HG03378 (cell line): ENCODE measurements at regions not wholly inside any gene's neighbourhood (a gene's known extent, or its start where the extent isn't known, plus 50 kb on each side); places are given as distances from the start of the nearest gene placed in this dataset.
"Not testable (repeated sequence)": the region's sequence is repeated elsewhere in the genome, so short reads cannot be mapped to it uniquely, and the experiment has no call there.

ENCODE experiments used
- ATAC-seq: cut with Tn5 transposase; IDR thresholded peaks from one replicate; pipeline ENCODE4 v1.9.1; 2021; ENCODE audit warnings: mild to moderate bottlenecking, moderate library complexity; ENCODE audit not compliant: unreplicated experiment

DNA sequence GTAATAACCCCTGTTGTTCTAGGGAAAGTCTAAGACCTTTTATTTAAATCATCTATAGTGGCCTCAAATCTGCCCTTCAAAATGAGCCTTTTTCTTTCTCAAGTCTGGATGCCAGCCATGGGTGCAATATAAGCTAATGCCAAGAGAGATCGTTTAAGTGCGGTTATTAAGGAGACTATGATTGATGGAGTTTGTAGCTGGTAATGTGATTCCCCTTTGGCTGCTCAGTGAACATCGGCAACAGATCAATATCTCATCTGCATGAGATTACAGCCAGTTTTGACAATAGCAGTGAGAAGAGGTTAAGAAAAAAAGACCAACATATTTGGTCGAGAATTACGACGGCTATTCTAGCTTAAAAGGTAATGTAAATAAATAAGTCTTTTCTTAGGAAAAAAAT lies 1049.4 kb upstream of the NUDT12 start:
- ATAC-seq = no peak

DNA sequence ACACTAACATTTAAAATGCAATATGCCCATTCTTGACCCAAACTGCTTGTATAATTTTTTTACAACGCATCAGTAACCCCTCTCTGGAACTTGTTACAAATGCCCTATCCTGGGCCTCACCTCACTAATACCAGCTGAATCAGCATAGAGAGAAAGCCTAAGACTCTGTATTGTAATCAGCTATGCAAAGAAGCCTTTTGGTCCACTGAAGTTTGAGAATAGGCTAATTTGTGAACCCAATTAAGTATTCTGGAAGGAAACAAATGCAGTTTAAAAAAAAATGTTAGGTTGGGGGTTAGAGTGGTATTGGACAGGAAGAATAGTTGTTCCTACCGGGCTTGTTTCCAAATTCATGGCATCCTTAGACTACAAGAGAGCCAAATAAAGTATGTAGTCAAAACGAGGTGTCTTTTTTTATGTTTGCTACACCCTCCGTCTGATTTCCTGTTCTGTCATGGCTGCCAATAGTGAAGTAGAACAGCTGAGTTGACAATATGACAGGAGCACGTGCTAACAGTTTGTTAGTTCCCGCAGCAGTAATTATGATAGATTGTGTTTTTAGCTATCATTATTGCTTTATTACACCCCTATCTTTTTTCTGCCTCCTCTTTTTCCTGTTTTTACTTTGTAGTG lies 1048.7 kb upstream of the NUDT12 start:
- ATAC-seq = no peak

DNA sequence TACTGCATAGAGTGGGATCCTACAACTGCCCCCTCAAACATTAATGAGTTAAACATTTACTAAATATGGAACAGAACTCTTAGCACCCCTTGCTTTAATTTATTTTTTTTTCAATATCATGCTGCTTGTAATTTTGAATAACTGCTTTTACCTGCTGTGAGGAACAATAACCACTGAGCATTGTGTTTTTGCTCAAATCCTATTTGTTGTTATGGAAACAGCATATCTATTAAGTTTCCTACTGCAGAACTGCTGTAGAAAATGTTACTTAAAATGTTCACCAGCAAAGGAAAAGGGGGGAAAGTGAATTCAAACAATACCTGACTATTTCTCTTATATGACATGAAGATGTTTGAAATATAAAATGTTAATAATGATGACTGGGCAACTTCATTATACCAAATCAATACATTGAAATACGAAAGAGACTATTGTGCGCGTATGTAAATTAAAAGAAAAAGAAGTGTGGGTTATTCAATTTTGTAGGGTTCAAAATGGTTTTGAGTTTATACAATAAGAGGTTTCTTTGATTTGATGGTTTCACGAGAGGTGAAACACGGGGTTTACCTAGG lies 1043.8 kb upstream of the NUDT12 start:
- no peak for ATAC-seq

DNA sequence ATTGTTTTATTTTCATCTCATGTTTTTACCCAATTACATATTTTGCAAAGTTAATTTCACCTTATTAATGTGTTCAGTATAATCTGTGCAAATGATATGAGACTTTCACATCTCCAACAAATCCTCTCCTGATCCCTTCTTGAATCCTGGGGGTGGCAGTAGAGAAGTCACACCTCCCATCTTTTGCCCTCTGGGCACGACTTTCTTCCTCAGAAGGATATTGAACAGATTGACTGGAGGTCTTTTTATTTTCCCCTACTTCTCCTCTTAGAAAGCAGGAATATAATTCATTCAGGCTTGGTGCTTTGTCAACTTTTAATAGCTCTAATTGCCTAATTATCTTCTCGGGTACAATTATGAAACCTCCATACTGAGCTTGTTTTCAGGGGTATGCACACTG lies 1037.1 kb upstream of the NUDT12 start:
- no peak for ATAC-seq

DNA sequence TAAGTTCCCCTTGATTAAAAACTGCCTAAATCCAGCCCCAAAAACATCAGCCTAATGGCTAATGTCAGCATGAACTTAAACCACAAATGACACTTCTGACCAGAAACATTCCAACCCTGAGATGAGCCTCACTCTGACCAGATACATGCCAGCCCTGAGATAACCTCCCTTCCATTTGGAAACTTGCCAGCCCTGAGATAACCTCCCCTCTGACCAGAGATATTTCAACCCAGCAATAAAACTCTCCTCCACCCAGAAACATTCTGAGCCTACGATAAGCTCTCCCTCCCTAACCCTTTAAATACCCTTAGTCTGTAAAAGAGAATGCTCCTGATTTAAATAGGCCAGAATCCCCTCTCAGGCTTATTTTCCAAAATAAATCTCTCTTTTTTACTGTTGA lies 1035.7 kb upstream of the NUDT12 start:
- ATAC-seq = no peak

DNA sequence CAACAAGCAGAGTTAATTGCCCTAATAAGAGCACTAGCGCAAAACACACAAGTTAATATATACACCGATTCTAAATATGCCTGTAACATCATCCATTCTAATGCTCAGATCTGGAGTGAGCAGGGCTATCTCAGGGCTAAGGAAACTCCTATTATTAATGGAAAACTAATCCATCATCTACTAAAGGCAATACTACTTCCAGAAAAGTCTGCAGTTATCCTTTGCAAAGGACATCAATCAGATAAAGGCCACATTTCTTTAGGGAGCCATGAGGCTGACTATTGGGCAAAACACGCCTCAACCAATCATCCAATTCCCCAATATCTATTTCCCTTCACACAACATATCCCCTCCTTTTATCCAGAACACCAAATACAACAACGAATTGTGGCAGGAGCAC lies 1032.3 kb upstream of the NUDT12 start:
- no peak for ATAC-seq

DNA sequence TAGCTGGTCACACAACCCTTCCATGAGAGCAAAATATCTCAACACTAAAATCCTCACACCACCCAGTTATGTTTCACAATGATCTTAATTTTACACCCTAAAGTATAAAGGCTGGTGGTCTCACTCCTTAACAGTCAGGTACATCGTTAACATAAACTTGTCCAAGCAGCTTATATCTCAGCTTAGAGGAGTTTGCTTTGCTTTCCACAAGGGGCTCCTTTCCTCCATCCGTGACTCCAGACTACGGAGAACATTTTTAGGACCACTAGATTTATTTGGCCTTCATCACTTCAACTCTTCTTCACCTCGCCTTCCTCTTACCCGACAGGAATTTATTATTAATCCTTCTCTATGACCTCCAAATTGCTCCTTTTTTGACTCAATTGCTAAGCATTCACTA lies 1014.1 kb upstream of the NUDT12 start:
- ATAC-seq = no peak

DNA sequence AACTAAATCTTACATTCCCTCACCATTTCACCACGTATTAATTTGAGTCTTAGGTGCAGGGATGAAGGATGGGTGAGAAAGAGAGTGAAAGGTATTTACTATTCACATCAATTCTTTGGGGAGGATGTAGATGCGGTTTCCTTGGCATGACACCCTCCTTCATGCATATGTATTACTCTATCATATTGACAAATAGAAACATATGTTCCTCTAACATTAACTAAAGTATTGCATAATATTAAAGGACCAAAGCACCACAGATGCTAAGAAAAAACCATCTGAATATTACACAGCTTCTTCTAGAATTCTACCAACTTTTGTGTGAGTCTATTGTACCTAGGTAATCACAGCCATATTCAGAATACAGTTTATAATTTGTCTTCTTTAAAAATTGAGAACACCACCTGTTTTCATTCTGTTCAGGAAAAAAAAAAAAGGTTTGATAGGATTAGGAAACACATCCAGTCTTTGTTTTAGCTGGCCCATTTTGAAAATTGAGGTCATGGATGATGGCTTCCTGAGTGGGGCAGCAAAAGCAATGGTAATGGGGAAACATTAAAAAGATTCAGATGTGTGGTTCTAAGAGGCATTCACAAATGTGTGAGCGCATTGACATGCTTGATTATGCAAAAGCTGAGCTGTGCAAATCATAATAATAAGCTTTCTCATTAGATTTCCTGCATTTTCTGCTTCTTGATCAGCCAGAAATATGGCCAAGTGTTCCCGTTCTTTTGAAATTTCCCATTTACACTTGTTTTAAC lies 1011.5 kb upstream of the NUDT12 start:
- no peak for ATAC-seq

DNA sequence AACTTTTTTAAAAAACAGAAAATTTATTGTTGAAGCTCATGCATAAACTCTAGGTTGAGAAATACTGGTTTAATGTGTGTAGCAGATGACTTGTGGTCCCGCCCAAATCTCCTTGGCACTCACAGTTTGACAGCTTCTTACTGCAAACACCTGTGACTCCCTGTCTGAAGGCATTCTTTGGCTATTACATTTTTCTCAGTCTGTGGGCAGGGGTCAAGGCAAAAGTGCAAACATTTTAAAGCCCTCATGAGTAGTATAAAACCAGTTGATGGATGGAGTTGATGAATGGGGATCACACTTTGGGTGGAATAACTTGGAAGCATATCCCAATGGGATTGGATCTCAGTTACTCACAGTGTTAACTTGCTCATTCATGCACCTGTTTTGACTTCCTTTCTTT lies 1007.0 kb upstream of the NUDT12 start:
- ATAC-seq = no peak

DNA sequence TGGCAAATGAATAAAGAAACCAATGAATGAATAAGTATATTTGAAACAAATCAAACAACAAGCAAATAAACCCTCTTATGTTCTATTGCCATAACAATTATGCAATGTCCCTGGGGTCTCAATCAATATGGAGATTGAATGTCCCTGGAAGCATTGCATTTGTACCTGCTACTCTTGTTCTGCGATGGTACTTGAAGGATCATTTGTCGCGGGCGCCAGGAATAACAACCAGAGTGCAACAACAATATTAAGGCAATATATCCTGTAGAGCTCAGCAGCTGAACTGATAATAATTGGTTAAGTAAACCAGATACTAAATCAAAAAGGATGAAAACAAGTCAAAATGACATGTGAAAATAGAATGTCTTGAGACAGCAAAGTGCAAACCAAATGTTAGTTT lies 1001.9 kb upstream of the NUDT12 start:
- no peak for ATAC-seq

DNA sequence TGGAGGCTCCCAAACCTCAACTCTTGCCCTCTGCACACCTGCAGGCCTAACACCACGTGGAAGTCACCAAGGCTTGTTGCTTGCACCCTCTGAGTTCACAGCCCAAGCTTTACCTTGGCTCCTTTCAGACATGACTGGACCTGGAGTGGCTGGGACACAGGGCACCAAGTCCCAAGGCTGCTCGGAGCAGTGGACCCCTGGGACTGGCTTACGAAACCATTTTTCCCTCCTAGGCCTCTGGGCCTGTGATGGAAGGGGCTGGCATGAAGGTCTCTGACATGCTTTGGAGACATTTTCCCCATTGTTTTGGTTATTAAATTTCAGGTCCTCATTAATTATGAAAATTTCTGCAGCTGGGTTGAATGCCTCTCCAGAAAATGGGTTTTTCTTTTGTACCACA lies 994.4 kb upstream of the NUDT12 start:
- ATAC-seq = no peak

DNA sequence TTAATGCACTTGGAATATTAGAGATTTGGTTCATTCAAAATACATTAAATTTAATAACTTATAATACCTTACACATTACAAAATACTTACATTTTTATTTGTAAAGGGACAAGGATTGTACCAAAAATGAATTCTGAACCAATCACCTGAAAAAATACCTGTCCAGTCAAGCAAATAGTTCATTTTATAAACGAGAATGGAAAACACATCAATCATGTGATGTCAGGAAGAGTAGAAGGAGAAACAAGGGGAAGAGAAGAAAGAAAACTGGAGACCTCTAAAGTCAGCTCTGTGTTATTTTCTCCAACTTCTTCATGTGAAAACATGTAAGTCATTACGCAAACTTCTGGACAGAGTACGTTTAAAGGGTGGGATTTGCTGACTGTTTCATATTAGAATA lies 989.0 kb upstream of the NUDT12 start:
- ATAC-seq = no peak

DNA sequence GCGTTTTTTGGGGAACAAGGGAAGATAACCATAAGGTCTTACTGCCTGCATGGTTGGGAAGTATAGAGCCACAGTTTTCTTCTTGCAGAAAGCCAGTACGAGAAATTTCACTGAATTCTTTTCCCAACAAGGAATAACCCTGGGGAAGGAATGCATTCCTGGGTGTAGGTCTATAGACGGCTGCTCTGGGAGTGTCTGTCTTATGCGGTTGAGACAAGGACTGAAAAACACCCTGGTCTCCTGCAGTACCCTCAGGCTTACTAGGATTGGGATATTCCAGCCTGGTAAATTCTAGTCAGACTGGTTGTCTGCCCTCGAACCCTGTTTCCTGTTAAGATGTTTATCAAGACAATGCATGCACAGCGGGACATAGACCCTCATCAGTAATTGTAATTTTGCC lies 984.3 kb upstream of the NUDT12 start:
- ATAC-seq = not testable (repeated sequence)

DNA sequence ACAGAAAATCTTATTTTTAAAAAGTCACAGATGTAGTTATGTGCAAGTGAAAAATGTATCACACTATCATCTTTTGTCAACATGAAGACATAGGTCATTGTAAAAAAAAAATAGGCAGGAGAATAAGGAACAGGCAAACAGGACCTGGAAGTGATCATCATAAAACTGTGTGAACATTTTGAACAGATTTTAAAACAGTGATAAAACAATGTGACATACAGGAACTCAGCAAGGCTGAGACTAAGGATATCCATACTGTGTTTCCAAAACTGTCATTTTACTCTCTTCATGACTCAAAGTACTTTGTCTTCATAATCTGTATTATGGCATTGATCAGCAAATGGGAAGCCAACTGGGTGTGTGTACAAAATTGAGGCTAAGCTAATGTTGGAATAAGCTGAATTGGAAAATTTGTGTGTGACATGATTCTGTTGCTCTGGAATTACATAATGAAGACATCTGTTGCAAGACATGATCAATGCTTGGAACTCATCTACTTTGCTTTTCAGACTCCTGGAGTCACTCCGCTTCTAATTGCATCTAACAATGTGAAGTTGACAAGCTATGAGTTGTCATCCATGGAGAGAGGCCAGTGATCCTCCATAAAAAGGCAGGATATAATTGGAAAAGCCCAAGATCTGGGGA lies 978.7 kb upstream of the NUDT12 start:
- ATAC-seq = no peak

DNA sequence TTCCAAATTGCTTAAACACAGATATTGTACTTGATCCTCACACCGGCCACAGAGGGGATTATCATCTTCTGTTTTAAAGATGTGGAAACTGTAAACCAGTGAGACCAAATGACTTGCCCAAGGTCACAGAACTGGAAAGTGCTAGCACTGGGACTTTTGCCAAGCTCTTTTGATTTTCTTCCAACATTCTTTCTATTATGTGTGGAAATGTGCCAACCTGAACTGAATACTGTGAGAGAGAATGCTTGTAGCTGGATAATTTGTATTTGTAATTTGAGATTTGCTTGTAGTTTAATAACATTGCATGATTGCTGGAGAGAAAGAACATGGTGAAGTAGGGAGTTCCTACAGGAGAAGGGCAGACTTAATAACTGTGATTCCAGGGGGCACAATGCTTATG lies 977.9 kb upstream of the NUDT12 start:
- ATAC-seq = no peak

DNA sequence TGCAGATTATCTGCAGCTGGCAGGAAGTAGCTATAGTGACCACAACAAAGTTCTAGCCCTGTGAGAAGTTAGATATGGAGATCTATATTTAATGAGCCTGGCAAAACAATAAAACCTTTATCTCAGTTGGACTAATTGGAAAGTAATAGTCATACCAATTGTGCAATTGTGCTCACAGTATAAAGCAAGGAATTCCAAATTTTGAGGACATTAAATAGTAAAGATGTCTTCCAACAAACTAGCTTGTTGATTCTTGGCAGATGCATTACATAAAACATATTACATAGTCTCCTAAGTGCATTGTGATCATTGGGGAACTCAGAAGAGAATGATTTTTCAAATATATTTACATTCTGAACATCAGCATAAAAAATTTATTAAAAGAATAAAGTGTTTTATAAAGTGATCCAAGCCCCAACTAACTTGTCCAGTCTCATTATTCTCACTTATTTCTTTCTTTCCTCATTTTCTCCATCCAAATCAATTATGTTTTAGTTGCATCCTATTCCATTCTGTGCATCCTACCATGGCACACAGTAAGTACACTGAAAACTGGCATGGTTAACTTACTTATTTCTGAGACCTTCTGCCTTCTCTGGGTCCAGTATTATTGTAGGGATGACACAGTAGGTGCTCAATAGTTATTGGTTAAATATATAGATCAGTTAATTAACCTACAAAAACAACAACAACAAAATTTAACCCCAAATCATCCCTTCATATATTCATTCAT lies 977.2 kb upstream of the NUDT12 start:
- ATAC-seq = no peak

DNA sequence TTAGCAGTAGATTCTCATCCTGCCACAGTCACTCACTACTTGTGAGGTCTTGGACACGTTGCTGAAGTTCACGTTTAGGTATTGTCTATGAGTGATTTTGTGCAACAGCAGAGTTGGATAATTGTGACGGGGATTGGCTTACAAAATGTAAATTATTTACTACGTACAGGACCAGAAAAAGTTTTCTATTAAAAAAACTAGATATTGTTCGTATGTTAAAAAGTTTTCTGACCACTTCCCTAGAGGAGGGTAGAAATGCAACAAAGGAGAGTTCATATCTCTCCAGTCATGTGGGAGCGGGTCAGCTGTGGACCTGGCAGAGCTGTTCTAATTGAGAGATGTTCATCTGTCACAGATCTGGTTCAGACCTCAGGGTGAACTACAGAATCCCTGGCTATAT lies 976.1 kb upstream of the NUDT12 start:
- no peak for ATAC-seq

DNA sequence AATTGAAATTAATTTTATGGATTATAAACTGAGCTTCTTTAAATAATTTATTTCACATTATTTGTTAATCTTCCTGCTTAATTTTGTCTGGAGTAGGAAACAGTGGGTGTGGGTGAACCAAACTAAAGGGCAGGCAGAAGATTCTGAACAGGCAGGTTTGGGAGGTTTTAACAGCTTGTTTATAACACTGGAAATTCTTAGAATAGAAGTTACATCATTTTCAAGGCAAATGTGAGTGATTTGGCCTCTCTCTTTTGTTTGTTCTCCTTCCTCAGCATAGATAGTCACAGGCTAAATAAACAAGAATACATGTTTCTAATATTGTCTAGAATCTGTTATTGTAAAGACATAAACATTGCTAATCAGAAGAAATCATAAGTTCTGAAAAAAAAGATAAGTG lies 970.9 kb upstream of the NUDT12 start:
- no peak for ATAC-seq

DNA sequence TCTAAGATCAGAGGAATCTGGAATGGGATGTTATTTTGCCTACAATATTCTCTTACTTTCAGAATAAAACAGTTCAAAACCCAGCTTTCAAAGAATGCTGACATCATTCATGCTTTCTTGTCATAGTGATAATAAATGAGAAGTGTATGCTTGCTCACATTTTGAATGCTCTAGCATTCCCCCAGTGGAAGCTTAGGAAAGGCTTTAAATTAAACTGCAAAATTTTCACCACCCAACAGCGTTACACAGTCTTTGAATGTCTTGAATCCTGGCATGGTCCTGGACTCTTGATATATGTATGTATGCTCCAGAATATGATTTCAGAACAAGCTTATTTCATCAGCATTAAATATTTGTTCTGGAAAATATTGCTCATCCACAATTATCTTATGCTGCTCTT lies 964.3 kb upstream of the NUDT12 start:
- ATAC-seq = no peak

DNA sequence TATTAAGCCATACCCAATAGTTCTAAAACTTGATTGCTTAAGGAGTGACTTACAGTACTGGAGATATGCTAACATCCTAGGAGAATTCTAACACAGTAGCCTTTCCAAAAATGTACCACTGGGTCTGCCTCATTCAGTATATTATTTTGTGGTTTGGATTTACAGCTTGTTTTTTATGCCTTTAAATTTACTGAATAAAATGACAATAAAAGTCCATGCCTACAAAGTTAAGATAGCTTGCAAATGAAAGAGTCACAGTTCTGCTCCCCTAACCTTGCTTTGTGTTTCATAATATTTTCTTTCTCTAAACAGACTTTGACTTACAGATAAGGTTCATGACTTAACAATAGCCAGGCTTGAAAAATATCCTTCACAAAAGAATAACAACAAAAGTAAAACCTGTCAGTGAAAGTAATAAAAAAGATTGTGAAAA lies 951.1 kb upstream of the NUDT12 start:
- no peak for ATAC-seq

DNA sequence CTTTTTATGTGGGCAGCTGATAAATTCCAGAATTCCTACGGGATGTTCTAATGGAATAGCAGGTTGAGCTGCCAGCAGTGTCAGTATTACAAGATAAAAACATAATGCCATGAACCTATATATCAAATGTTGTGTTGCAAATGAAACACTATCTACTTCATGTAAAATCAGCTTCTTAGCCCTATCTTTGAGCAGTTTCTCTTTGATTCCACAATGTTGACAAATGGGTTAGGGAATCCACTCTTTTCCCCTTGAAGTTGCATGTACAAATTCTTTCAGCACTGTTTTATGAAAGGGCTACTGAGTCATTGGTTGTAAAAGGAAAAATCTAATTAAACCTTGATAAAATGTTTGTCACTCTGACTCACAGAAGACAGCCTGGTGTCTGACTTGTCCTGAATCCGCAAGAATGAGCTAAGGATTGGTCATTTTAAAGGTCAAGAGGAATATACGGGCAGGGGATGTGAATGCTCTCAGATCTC lies 950.6 kb upstream of the NUDT12 start:
- ATAC-seq = no peak
